BJ (cell line): ENCODE measurements at regions not wholly inside any gene's neighbourhood (a gene's known extent, or its start where the extent isn't known, plus 50 kb on each side); places are given as distances from the start of the nearest gene placed in this dataset.
A peak's percentile ranks its signal among the peaks of the same experiment; 100 is the strongest.

ENCODE experiments used
- CTCF ChIA-PET: fragments of 350-600 bp; formaldehyde crosslinking; extraction: SDS; loops from one replicate; lab custom pipeline; 2021; ENCODE audit warnings: antibody characterized with exemption, inconsistent platforms; lab: Yijun Ruan, JAX
- POLR2A ChIA-PET: fragments of 300-600 bp; sonication (Branson Sonifier 250); formaldehyde crosslinking; extraction: SDS; loops from one replicate; lab custom pipeline; 2021; ENCODE audit warnings: antibody characterized with exemption; lab: Charles Lee
- DNase-seq: peaks from one replicate; pipeline ENCODE4 v3.0.0-alpha.2; 2011; ENCODE audit warnings: low read depth
- H3K27me3 ChIP-seq: 2 replicates; pipeline ENCODE4 v1.6.0; 2011; ENCODE audit warnings: low read length; ENCODE audit not compliant: control insufficient read depth, insufficient read depth
- H3K36me3 ChIP-seq: 2 replicates; pipeline ENCODE4 v1.5.1; 2011; ENCODE audit warnings: low read length; ENCODE audit not compliant: control insufficient read depth, insufficient read depth
- H3K4me3 ChIP-seq: 2 replicates; pipeline ENCODE4 v1.5.1; 2011; ENCODE audit warnings: low read depth, mild to moderate bottlenecking, control low read depth, low read length
- TF ChIP-seq, protein P1 (sequence below): IDR thresholded peaks from 2 replicates; pipeline ENCODE4 v1.5.1; 2011; ENCODE audit warnings: low read depth, mild to moderate bottlenecking, control low read depth, inconsistent platforms, low read length, moderate library complexity; ENCODE audit not compliant: insufficient read depth

DNA sequence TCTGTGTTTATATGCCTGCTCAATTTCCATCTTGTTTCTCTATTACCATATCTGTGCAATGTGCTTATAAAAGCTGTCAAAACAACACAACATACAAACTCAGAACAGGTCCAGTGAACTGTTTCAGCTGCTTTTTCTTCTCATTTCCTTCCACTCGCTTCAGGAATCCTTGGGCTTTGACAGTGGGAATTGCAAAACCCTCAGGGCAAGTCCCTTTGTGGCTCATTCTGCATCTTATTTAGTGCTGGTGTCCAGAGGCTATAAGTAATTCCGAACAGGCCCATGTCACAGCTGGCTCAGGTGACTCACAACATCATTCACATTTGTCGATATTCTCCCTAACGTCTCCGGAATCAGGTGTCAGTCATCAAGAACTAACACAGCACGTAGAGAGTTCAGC is 309.9 kb upstream of the ZNF521 start:
- POLR2A ChIA-PET = no interaction called here
- TF ChIP-seq, protein P1, sequence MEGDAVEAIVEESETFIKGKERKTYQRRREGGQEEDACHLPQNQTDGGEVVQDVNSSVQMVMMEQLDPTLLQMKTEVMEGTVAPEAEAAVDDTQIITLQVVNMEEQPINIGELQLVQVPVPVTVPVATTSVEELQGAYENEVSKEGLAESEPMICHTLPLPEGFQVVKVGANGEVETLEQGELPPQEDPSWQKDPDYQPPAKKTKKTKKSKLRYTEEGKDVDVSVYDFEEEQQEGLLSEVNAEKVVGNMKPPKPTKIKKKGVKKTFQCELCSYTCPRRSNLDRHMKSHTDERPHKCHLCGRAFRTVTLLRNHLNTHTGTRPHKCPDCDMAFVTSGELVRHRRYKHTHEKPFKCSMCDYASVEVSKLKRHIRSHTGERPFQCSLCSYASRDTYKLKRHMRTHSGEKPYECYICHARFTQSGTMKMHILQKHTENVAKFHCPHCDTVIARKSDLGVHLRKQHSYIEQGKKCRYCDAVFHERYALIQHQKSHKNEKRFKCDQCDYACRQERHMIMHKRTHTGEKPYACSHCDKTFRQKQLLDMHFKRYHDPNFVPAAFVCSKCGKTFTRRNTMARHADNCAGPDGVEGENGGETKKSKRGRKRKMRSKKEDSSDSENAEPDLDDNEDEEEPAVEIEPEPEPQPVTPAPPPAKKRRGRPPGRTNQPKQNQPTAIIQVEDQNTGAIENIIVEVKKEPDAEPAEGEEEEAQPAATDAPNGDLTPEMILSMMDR = no peak
- Histone ChIP-seq H3K4me3 (no peak overlapping the region), H3K36me3 (no peaks in the 10 kb centered on the region), H3K27me3 (no peaks in the 10 kb centered on the region)
- no peak for DNase-seq
- CTCF ChIA-PET = interaction anchor here (1.5 kb wide), 1 partner anchor 103 kb away, joined by 4 read pairs; no protein-coding TSS in a partner anchor

DNA sequence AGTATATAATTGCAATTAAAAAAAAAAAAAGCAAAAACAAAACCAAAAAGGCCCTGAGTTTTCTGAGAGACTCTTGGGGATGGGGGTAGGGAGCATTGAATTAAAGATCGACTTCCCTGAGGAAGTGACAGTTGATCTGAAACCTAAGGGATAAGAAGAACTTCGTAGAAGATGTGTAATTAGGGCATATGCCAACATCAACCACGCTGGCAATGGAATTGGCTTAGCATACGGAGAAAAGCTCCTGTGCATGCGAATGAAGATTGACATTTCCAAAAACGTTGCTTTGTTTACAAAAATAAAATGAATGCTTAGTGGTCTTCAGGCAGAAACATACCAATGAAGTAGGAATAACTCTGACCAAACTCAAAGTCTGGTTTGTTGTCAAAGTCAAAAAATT is 307.6 kb upstream of the ZNF521 start:
- DNase-seq = no peak
- CTCF ChIA-PET = no interaction called here
- Histone ChIP-seq H3K27me3 (no peaks in the 10 kb centered on the region), H3K4me3 (no peak overlapping the region), H3K36me3 (no peaks in the 10 kb centered on the region)
- TF ChIP-seq, protein P1 = no peak
- POLR2A ChIA-PET = no interaction called here

- TF ChIP-seq, protein P1 = no peak
- ChIA-PET CTCF (no interaction called here), POLR2A (no interaction called here)
- DNase-seq = no peak
- Histone ChIP-seq H3K27me3 (no peaks in the 10 kb centered on the region), H3K36me3 (no peaks in the 10 kb centered on the region), H3K4me3 (no peak overlapping the region)
These were observed 306.5 kb upstream of the ZNF521 start for GRCh38 chr18:25658476-25658875.

GRCh38 chr18:25651553-25651952 is 299.6 kb upstream of the ZNF521 start:
- no peak for DNase-seq
- Histone ChIP-seq H3K4me3 (no peak overlapping the region), H3K36me3 (no peaks in the 10 kb centered on the region), H3K27me3 (no peaks in the 10 kb centered on the region)
- TF ChIP-seq, protein P1 = no peak
- ChIA-PET CTCF (no interaction called here), POLR2A (no interaction called here)

DNA sequence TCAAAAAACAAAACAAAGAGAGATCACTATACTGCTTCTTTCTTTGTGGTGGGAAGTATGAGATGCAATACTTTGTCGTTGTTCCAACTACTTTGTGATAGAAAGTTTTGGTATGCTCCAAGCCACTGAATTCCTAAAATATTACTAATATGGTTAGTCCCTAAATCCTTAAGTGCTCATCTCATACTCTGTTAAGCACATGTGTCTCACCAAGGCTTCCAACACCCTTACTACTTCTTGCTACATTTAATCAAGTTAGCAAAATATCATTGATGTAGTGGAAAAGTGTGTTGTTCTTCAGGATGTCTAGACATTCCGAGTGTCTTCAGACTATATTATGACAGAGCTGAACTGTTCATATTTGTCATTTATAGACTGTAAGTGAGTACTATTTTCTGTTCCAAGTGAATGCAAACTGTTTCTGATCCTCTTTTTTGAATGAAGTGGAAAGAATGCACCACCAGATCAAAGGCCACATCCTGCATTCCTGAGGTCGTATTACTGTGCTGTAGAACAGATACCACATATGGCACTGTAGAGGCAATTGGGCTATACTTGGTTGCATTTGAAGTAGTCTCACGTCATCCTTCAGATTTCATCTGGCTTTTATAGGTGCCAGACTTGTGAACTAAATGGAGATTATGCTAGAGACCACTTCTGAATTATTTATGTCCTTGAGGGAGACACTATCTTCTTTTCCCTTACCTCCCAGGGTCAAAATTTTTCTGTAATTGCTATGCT is 298.4 kb upstream of the ZNF521 start:
- TF ChIP-seq, protein P1 = no peak
- Histone ChIP-seq H3K36me3 (no peaks in the 10 kb centered on the region), H3K4me3 (no peak overlapping the region), H3K27me3 (no peaks in the 10 kb centered on the region)
- ChIA-PET POLR2A (no interaction called here), CTCF (interaction anchor here (0.6 kb wide), 1 partner anchor 635 kb away, joined by 4 read pairs; no protein-coding TSS in a partner anchor)
- DNase-seq = peak; percentile 97
